GM19238 (cell line): ENCODE measurements at regions not wholly inside any gene's neighbourhood (a gene's known extent, or its start where the extent isn't known, plus 50 kb on each side); places are given as distances from the start of the nearest gene placed in this dataset.
"Not testable (repeated sequence)": the region's sequence is repeated elsewhere in the genome, so short reads cannot be mapped to it uniquely, and the experiment has no call there.

Experiments
- DNase-seq: peaks from one replicate; pipeline ENCODE4 v3.0.0; 2011; ENCODE audit warnings: low spot score; ENCODE audit not compliant: insufficient read length

- no peak for DNase-seq
Measured at GRCh38 chr12:115898670-115899069, 378.8 kb downstream of the MED13L start.

GRCh38 chr12:115897729-115898128, 379.8 kb downstream of the MED13L start:
- no peak for DNase-seq

GRCh38 chr12:115895247-115895646, 382.2 kb downstream of the MED13L start:
- no peak for DNase-seq

- DNase-seq, result no peak
Measured at GRCh38 chr12:115891556-115892164, 385.8 kb downstream of the MED13L start.

- DNase-seq, result no peak
Measured at GRCh38 chr12:115886666-115887065, 390.8 kb downstream of the MED13L start.

- no peak for DNase-seq
Measured at GRCh38 chr12:115885040-115885690, 392.3 kb downstream of the MED13L start.

GRCh38 chr12:115882936-115883335, 394.6 kb downstream of the MED13L start:
- DNase-seq, result no peak

- DNase-seq, result no peak
Measured at GRCh38 chr12:115880238-115880637, 397.3 kb downstream of the MED13L start.

- DNase-seq, result no peak
Measured at GRCh38 chr12:115879354-115879753, 398.1 kb downstream of the MED13L start.

GRCh38 chr12:115873451-115874082, 403.9 kb downstream of the MED13L start:
- DNase-seq, result no peak

GRCh38 chr12:115872919-115873357, 404.6 kb downstream of the MED13L start:
- no peak for DNase-seq

GRCh38 chr12:115872212-115872611, 405.3 kb downstream of the MED13L start:
- DNase-seq, result no peak

GRCh38 chr12:115871714-115872113, 405.8 kb downstream of the MED13L start:
- peak; percentile 11 for DNase-seq

- no peak for DNase-seq
Measured at GRCh38 chr12:115870510-115870909, 407.0 kb downstream of the MED13L start.

GRCh38 chr12:115870021-115870420, 407.5 kb downstream of the MED13L start:
- DNase-seq, result no peak

- DNase-seq, result no peak
Measured at GRCh38 chr12:115869604-115870003, 407.9 kb downstream of the MED13L start.

- DNase-seq, result no peak
Measured at GRCh38 chr12:115868624-115869023, 408.9 kb downstream of the MED13L start.

- no peak for DNase-seq
Measured at GRCh38 chr12:115867854-115868253, 409.6 kb downstream of the MED13L start.

- no peak for DNase-seq
Measured at GRCh38 chr12:115866909-115867525, 410.5 kb downstream of the MED13L start.

- not testable (repeated sequence) for DNase-seq
Measured at GRCh38 chr12:115866281-115866680, 411.2 kb downstream of the MED13L start.

- DNase-seq, result no peak
Measured at GRCh38 chr12:115864396-115864795, 413.1 kb downstream of the MED13L start.

- DNase-seq, result no peak
Measured at GRCh38 chr12:115860619-115861018, 416.9 kb downstream of the MED13L start.
